SK-N-SH (cell line): ENCODE measurements at regions not wholly inside any gene's neighbourhood (a gene's known extent, or its start where the extent isn't known, plus 50 kb on each side); places are given as distances from the start of the nearest gene placed in this dataset.

Experiments used
- CTCF ChIA-PET: fragments of 300-600, 350-600 bp; formaldehyde crosslinking; extraction: SDS; loops from one replicate; lab custom pipeline; 2021; lab: Yijun Ruan, JAX
- POLR2A ChIA-PET: fragments of 350-600 bp; sonication (Branson Sonifier 250); formaldehyde crosslinking; extraction: SDS; loops from one replicate; lab custom pipeline; 2020; ENCODE audit warnings: antibody characterized with exemption, inconsistent platforms; lab: Yijun Ruan, JAX
- DNase-seq: peaks from one replicate; pipeline ENCODE4 v3.0.0; 2012
- H2AFZ ChIP-seq: fragments of 200-600 bp; sonication (generic); 2 replicates; pipeline ENCODE4 v1.8.1; 2016; ENCODE audit warnings: antibody characterized with exemption, mild to moderate bottlenecking, low read depth
- H3F3A ChIP-seq: fragments of 200-600 bp; sonication (generic); replicated peaks from 2 replicates; pipeline ENCODE3; 2016; ENCODE audit warnings: antibody characterized with exemption, mild to moderate bottlenecking; ENCODE audit not compliant: insufficient read depth
- H3K27ac ChIP-seq, 2 experiments: fragments of 200-500 bp in 1 of 2; fragments of 200-600 bp in 1 of 2; sonication (Bioruptor generic) in 1 of 2; sonication (generic), shearing (Covaris generic) in 1 of 2; 2 replicates each; pipeline versions ENCODE4 v1.5.1 to v1.6.1; 2014 to 2016; ENCODE audit warnings: low read depth in 2 of 2, inconsistent platforms in 1 of 2, low read length in 1 of 2, mild to moderate bottlenecking in 1 of 2, mixed read lengths in 1 of 2
- H3K27me3 ChIP-seq: fragments of 200-600 bp; sonication (generic), shearing (Covaris generic); 2 replicates; pipeline ENCODE4 v1.6.1; 2016; ENCODE audit warnings: mixed run types; ENCODE audit not compliant: insufficient read depth
- H3K36me3 ChIP-seq, 2 experiments: fragments of 200-500 bp in 1 of 2; fragments of 200-600 bp in 1 of 2; sonication (Bioruptor generic) in 1 of 2; sonication (generic) in 1 of 2; replicated peaks in 1 of 2; 2 replicates each; pipeline versions ENCODE3 to v1.5.1; 2014 to 2016; ENCODE audit warnings: low read length in 1 of 2, mild to moderate bottlenecking in 1 of 2; ENCODE audit not compliant: insufficient read depth in 2 of 2, control insufficient read depth in 1 of 2
- H3K4me1 ChIP-seq, 2 experiments: fragments of 200-500 bp in 1 of 2; fragments of 200-600 bp in 1 of 2; sonication (Bioruptor generic) in 1 of 2; sonication (generic), shearing (Covaris generic) in 1 of 2; 2 replicates each; pipeline versions ENCODE4 v1.5.1 to v1.6.1; 2014 to 2016; ENCODE audit warnings: low read depth in 1 of 2, low read length in 1 of 2, mixed run types in 1 of 2; ENCODE audit not compliant: insufficient read depth in 2 of 2, control insufficient read depth in 1 of 2
- H3K4me2 ChIP-seq: fragments of 200-600 bp; sonication (generic), shearing (Covaris generic); 2 replicates; pipeline ENCODE4 v1.6.1; 2017; ENCODE audit warnings: mixed run types
- H3K4me3 ChIP-seq, 2 experiments: fragments of 200-500 bp in 1 of 2; fragments of 200-600 bp in 1 of 2; sonication (Bioruptor generic) in 1 of 2; sonication (generic), shearing (Covaris generic) in 1 of 2; 2 replicates each; pipeline versions ENCODE4 v1.5.1 to v1.8.1; 2014 to 2016; ENCODE audit warnings: low read depth in 2 of 2, inconsistent platforms in 1 of 2, low read length in 1 of 2, mild to moderate bottlenecking in 1 of 2, mixed read lengths in 1 of 2, moderate library complexity in 1 of 2
- H3K79me2 ChIP-seq: fragments of 200-600 bp; sonication (generic); 2 replicates; pipeline ENCODE4 v1.8.1; 2017; ENCODE audit warnings: mild to moderate bottlenecking; ENCODE audit not compliant: insufficient read depth
- H3K9ac ChIP-seq: fragments of 200-600 bp; sonication (generic); 2 replicates; pipeline ENCODE4 v1.6.1; 2017; ENCODE audit warnings: mixed run types
- H3K9me2 ChIP-seq: fragments of 200-600 bp; sonication (generic); 2 replicates; pipeline ENCODE4 v1.6.1; 2017; ENCODE audit warnings: mixed run types
- H3K9me3 ChIP-seq: fragments of 200-600 bp; sonication (generic); 2 replicates; pipeline ENCODE4 v1.6.1; 2017; ENCODE audit warnings: mixed run types, mild to moderate bottlenecking, moderate library complexity
- H4K20me1 ChIP-seq: fragments of 200-600 bp; sonication (generic); 2 replicates; pipeline ENCODE4 v1.6.1; 2017; ENCODE audit warnings: mild to moderate bottlenecking, mixed run types; ENCODE audit not compliant: insufficient read depth
- CHD2 ChIP-seq: fragments of 150-350 bp; IDR thresholded peaks from 2 replicates; pipeline ENCODE4 v1.6.1; 2018; ENCODE audit warnings: low read length; ENCODE audit not compliant: partially characterized antibody
- ELF1 ChIP-seq: IDR thresholded peaks from 2 replicates; pipeline ENCODE4 v1.4.0; 2012
- EP300 ChIP-seq, 2 experiments: IDR thresholded peaks; 2 replicates each; pipeline versions ENCODE4 v1.4.0 to v1.6.1; 2012; ENCODE audit warnings: borderline replicate concordance in 1 of 2, low read depth in 1 of 2, low read length in 1 of 2
- EZH2phosphoT487 ChIP-seq: fragments of 200-600 bp; sonication (generic); IDR thresholded peaks from 2 replicates; pipeline ENCODE4 v1.6.1; 2017; ENCODE audit warnings: low read depth, mixed run types, mild to moderate bottlenecking, antibody characterized with exemption, moderate library complexity, borderline replicate concordance
- FOSL2 ChIP-seq: IDR thresholded peaks from 2 replicates; pipeline ENCODE4 v1.4.0; 2012; ENCODE audit warnings: low read depth, mild to moderate bottlenecking, moderate library complexity, borderline replicate concordance
- GATA2 ChIP-seq: sonication (generic); formaldehyde crosslinking; IDR thresholded peaks from 2 replicates; pipeline ENCODE4 v1.5.0; 2020; ENCODE audit warnings: mild to moderate bottlenecking, missing genetic modification reagents
- JUND ChIP-seq: IDR thresholded peaks from 2 replicates; pipeline ENCODE4 v1.4.0; 2012
- MAX ChIP-seq: IDR thresholded peaks from 2 replicates; pipeline ENCODE4 v1.4.0; 2012; ENCODE audit warnings: low read depth
- MEF2A ChIP-seq: IDR thresholded peaks from 2 replicates; pipeline ENCODE4 v1.4.0; 2012; ENCODE audit warnings: low read depth, borderline replicate concordance
- MXI1 ChIP-seq: IDR thresholded peaks from 2 replicates; pipeline ENCODE4 v1.6.1; 2012; ENCODE audit warnings: mild to moderate bottlenecking, low read depth, low read length, improper control_type of control experiment
- NRF1 ChIP-seq: IDR thresholded peaks from 2 replicates; pipeline ENCODE4 v1.6.1; 2012; ENCODE audit warnings: low read depth, mild to moderate bottlenecking, low read length
- PBX3 ChIP-seq: IDR thresholded peaks from 2 replicates; pipeline ENCODE4; 2012
- POLR2AphosphoS5 ChIP-seq: IDR thresholded peaks from 2 replicates; pipeline ENCODE4 v1.6.1; 2012; ENCODE audit warnings: low read depth, low read length
- RAD21 ChIP-seq: IDR thresholded peaks from 2 replicates; pipeline ENCODE4 v1.6.1; 2012; ENCODE audit warnings: mild to moderate bottlenecking, low read length
- RCOR1 ChIP-seq: fragments of 150-350 bp; IDR thresholded peaks from 2 replicates; pipeline ENCODE4 v1.6.1; 2017; ENCODE audit warnings: antibody characterized with exemption, low read length
- REST ChIP-seq: IDR thresholded peaks from 2 replicates; pipeline ENCODE4 v1.6.1; 2012; ENCODE audit warnings: mild to moderate bottlenecking, low read depth, low read length, moderate library complexity
- RFX5 ChIP-seq: IDR thresholded peaks from 2 replicates; pipeline ENCODE4 v1.6.1; 2012; ENCODE audit warnings: mild to moderate bottlenecking, improper control_type of control experiment, low read length
- RXRA ChIP-seq: IDR thresholded peaks from 2 replicates; pipeline ENCODE4 v1.4.0; 2012; ENCODE audit warnings: low read depth, mild to moderate bottlenecking, borderline replicate concordance
- SIN3A ChIP-seq: IDR thresholded peaks from 2 replicates; pipeline ENCODE4 v1.6.1; 2012; ENCODE audit warnings: low read depth, mild to moderate bottlenecking, low read length, moderate library complexity, borderline replicate concordance
- TAF1 ChIP-seq: IDR thresholded peaks from 2 replicates; pipeline ENCODE4 v1.6.1; 2012; ENCODE audit warnings: low read depth, mild to moderate bottlenecking, low read length, moderate library complexity, borderline replicate concordance
- TCF12 ChIP-seq: IDR thresholded peaks from 2 replicates; pipeline ENCODE4 v1.4.0; 2012
- TEAD4 ChIP-seq: IDR thresholded peaks from 2 replicates; pipeline ENCODE4 v1.4.0; 2012; ENCODE audit warnings: mild to moderate bottlenecking, borderline replicate concordance; ENCODE audit not compliant: insufficient read depth
- USF1 ChIP-seq: IDR thresholded peaks from 2 replicates; pipeline ENCODE4 v1.4.0; 2012; ENCODE audit warnings: low read depth, borderline replicate concordance
- WGBS: methylation state at CpG from one replicate; pipeline ENCODE4 v1.1.6; 2017; ENCODE audit warnings: low lambda C conversion rate; 5-methylcytosine and 5-hydroxymethylcytosine counted together

- no peaks in the 10 kb centered on the region for H3K9me2 ChIP-seq
- H3K27ac ChIP-seq = no peak overlapping the region
- H3F3A ChIP-seq = no peaks in the 10 kb centered on the region
- no peak for TF ChIP-seq TAF1
- no peak for TF ChIP-seq JUND
- TF ChIP-seq FOSL2 = no peak
- no peak for TF ChIP-seq REST
- TF ChIP-seq EZH2phosphoT487 = no peak
- TF ChIP-seq TEAD4 = no peak
- TF ChIP-seq RAD21 = no peak
- TF ChIP-seq POLR2AphosphoS5 = no peak
- no peak for TF ChIP-seq PBX3
- TF ChIP-seq CHD2 = no peak
- no peak for TF ChIP-seq MEF2A
- no peak for TF ChIP-seq RXRA
- TF ChIP-seq, all 33 proteins: peak for 0
- Histone ChIP-seq H2AFZ (no peak overlapping the region), H3K36me3 (no peaks in the 10 kb centered on the region), H3K9ac (no peak overlapping the region), H3K4me3 (no peak overlapping the region), H3K4me1 (no peaks in the 10 kb centered on the region), H4K20me1 (no peaks in the 10 kb centered on the region), H3K79me2 (no peaks in the 10 kb centered on the region), H3K9me3 (no peaks in the 10 kb centered on the region), H3K27me3 (no peaks in the 10 kb centered on the region), H3K4me2 (no peak overlapping the region)
- CTCF ChIA-PET = no interaction called here
- no peak for DNase-seq
- WGBS = 20% methylated on average over 2 of the region's 2 CpGs
- POLR2A ChIA-PET = no interaction called here
Observed at GRCh38 chr3:34828847-34829246, 810.5 kb upstream of the ARPP21 start.

DNA sequence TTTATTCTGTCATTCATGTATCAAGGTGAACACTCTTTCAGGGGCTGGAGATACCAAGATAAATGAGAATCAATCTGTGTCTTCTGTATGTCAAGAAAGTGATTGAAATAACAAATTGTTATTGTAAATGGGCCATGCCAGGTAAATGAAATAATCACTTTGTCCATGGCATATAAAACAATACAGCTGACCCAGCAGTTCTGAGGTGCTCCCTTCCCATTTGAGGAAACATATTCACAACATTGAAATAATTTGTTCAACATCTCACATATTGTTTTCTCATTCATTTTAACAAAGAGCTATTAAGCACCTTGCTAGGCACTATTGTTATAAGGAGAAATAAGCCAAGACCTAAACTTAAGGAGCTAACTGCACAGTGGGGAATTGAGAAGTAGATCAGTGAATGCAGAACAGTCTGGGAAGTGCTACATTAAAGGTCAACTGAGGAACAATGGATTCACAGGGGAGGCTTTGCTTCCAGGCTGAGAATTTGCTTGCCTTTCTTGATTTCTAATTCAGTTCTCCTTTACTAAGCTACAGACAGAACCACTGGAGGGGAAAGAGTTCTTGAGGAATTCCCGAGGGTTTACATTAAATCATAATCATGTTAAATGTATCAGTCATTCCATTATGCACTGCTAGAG, 806.3 kb upstream of the ARPP21 start:
- Histone ChIP-seq H3K27me3 (no peaks in the 10 kb centered on the region), H3K9ac (no peak overlapping the region), H3K4me3 (no peak overlapping the region), H3K4me2 (no peak overlapping the region), H3K9me2 (no peaks in the 10 kb centered on the region), H2AFZ (no peak overlapping the region), H3K27ac (no peak overlapping the region), H4K20me1 (no peaks in the 10 kb centered on the region), H3K9me3 (no peaks in the 10 kb centered on the region), H3K4me1 (no peaks in the 10 kb centered on the region), H3K79me2 (no peaks in the 10 kb centered on the region), H3F3A (no peaks in the 10 kb centered on the region), H3K36me3 (no peaks in the 10 kb centered on the region)
- POLR2A ChIA-PET = no interaction called here
- CTCF ChIA-PET = no interaction called here
- 23% methylated on average over 1 of the region's 1 CpG for WGBS
- DNase-seq = no peak
- no peak for TF ChIP-seq RXRA
- no peak for TF ChIP-seq SIN3A
- no peak for TF ChIP-seq NRF1
- TF ChIP-seq RCOR1 = no peak
- TF ChIP-seq ELF1 = no peak
- no peak for TF ChIP-seq USF1
- no peak for TF ChIP-seq MAX
- no peak for TF ChIP-seq EP300 (IDR thresholded peaks at IDR 0.05; ENCODE audit: borderline replicate concordance in 1 of 2, low read depth in 1 of 2, low read length in 1 of 2)
- TF ChIP-seq FOSL2 = no peak
- no peak for TF ChIP-seq TCF12
- no peak for TF ChIP-seq TAF1
- no peak for TF ChIP-seq GATA2 (CRISPR knock-in tag)
- no peak for TF ChIP-seq JUND
- no peak for TF ChIP-seq MXI1
- no peak for TF ChIP-seq RFX5
